ENCODE measurements at regions not wholly inside any gene's neighbourhood (a gene's known extent, or its start where the extent isn't known, plus 50 kb on each side); places are given as distances from the start of the nearest gene placed in this dataset.
A peak's percentile ranks its signal among the peaks of the same experiment; 100 is the strongest.
"Not testable (repeated sequence)": the region's sequence is repeated elsewhere in the genome, so short reads cannot be mapped to it uniquely, and the experiment has no call there.

DNA sequence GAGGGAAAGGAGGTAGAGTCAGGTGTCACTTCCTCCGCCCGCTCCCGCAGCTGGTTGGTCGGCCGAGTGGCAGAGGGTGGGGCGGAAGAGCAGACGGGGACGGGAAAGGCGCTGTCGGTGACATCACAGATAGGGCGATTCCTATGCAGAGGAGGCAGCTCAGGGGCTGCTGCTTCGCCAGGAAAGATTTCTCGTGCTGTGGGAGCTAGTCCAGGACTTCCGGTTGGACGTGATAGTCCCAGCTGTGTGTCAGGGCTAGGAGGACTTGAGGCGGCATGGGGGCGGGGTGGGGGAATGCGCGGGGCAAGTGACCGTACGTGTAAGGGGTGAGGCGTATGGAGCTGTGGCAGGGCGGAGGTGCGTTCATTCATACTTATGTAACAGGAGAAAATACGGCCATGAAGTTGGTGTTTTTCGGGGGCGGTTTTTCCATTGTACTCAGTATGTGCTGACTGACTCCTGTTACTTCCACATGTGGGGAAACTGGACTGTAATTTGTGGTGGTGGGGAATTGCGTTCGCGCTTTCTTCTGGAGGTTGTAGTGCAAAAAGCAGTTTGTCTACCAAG is 60.1 kb upstream of the NBPF8 start:
- TF ChIP-seq, protein P1, sequence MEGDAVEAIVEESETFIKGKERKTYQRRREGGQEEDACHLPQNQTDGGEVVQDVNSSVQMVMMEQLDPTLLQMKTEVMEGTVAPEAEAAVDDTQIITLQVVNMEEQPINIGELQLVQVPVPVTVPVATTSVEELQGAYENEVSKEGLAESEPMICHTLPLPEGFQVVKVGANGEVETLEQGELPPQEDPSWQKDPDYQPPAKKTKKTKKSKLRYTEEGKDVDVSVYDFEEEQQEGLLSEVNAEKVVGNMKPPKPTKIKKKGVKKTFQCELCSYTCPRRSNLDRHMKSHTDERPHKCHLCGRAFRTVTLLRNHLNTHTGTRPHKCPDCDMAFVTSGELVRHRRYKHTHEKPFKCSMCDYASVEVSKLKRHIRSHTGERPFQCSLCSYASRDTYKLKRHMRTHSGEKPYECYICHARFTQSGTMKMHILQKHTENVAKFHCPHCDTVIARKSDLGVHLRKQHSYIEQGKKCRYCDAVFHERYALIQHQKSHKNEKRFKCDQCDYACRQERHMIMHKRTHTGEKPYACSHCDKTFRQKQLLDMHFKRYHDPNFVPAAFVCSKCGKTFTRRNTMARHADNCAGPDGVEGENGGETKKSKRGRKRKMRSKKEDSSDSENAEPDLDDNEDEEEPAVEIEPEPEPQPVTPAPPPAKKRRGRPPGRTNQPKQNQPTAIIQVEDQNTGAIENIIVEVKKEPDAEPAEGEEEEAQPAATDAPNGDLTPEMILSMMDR (IDR thresholded peaks at IDR 0.05), result not testable (repeated sequence)
- TF ChIP-seq EP300 (IDR thresholded peaks at IDR 0.05), result not testable (repeated sequence)
- TF ChIP-seq POLR2AphosphoS5 (IDR thresholded peaks at IDR 0.05), result peak in 1 of 3 donors; percentile 75

All from stomach (tissue), 4 donors.